Neural crest cell (in vitro differentiated cells): ENCODE measurements at regions not wholly inside any gene's neighbourhood (a gene's known extent, or its start where the extent isn't known, plus 50 kb on each side); places are given as distances from the start of the nearest gene placed in this dataset.
"Not testable (repeated sequence)": the region's sequence is repeated elsewhere in the genome, so short reads cannot be mapped to it uniquely, and the experiment has no call there.

Experiments used
- DNase-seq: peaks from one replicate; pipeline ENCODE4 v3.0.0; 2021; ENCODE audit warnings: low read depth, mixed read lengths, low spot score
- H3K27ac Mint-ChIP-seq: one replicate; pipeline ENCODE4 v1.8.0; 2021; ENCODE audit warnings: mild to moderate bottlenecking, mixed read lengths; ENCODE audit not compliant: unreplicated experiment
- H3K27me3 Mint-ChIP-seq: 2 replicates; pipeline ENCODE4 v1.8.0; 2021; ENCODE audit warnings: low read depth, mild to moderate bottlenecking, mixed read lengths
- H3K36me3 Mint-ChIP-seq: 2 replicates; pipeline ENCODE4 v1.8.0; 2021; ENCODE audit warnings: low read depth, mild to moderate bottlenecking, mixed read lengths
- H3K4me1 Mint-ChIP-seq: 2 replicates; pipeline ENCODE4 v1.8.0; 2021; ENCODE audit warnings: mixed read lengths
- H3K4me3 Mint-ChIP-seq: one replicate; pipeline ENCODE4 v1.8.0; 2021; ENCODE audit warnings: mild to moderate bottlenecking, mixed read lengths
- H3K9me3 Mint-ChIP-seq: 2 replicates; pipeline ENCODE4 v1.8.0; 2021; ENCODE audit warnings: mixed read lengths
- CTCF ChIP-seq: fragments of 200-600 bp; sonication (generic); conservative IDR thresholded peaks from 2 replicates; pipeline ENCODE4 v1.5.0; 2021; ENCODE audit warnings: antibody characterized with exemption, mild to moderate bottlenecking

- H3K9me3 Mint-ChIP-seq: no peaks in the 10 kb centered on the region
- H3K4me1 Mint-ChIP-seq: peaks cover under 1% of the 10 kb centered on the region
- no peaks in the 10 kb centered on the region for H3K36me3 Mint-ChIP-seq
- TF ChIP-seq CTCF: no peak
- DNase-seq: no peak
- H3K4me3 Mint-ChIP-seq: no peak overlapping the region
- no peak overlapping the region for H3K27ac Mint-ChIP-seq
- H3K27me3 Mint-ChIP-seq: no peaks in the 10 kb centered on the region
Observed at GRCh38 chr11:23789938-23790371, 706.9 kb upstream of the LUZP2 start.

- no peak for TF ChIP-seq CTCF
- Mint-ChIP-seq H3K27me3 (no peaks in the 10 kb centered on the region), H3K36me3 (no peaks in the 10 kb centered on the region), H3K9me3 (peaks cover 2% of the 10 kb centered on the region), H3K4me3 (no peak overlapping the region), H3K4me1 (peaks cover 4% of the 10 kb centered on the region), H3K27ac (no peak overlapping the region)
- DNase-seq: no peak
Observed at GRCh38 chr11:23797624-23798419, 699.0 kb upstream of the LUZP2 start.

- not testable (repeated sequence) for H3K27ac Mint-ChIP-seq
Observed at GRCh38 chr11:23834306-23834705, 662.5 kb upstream of the LUZP2 start.

GRCh38 chr11:23836981-23837380, 659.9 kb upstream of the LUZP2 start:
- H3K4me1 Mint-ChIP-seq: no peaks in the 10 kb centered on the region
- TF ChIP-seq CTCF: no peak
- no peak overlapping the region for H3K4me3 Mint-ChIP-seq
- H3K27me3 Mint-ChIP-seq: no peaks in the 10 kb centered on the region
- H3K27ac Mint-ChIP-seq: no peak overlapping the region
- H3K9me3 Mint-ChIP-seq: no peaks in the 10 kb centered on the region
- DNase-seq: no peak
- H3K36me3 Mint-ChIP-seq: no peaks in the 10 kb centered on the region

More at GRCh38 chr11:23834306-23834705, 662.5 kb upstream of the LUZP2 start:
- H3K4me3 Mint-ChIP-seq, H3K4me1 Mint-ChIP-seq, H3K27me3 Mint-ChIP-seq, H3K36me3 Mint-ChIP-seq, H3K9me3 Mint-ChIP-seq, DNase-seq: not testable (repeated sequence)

GRCh38 chr11:23840872-23841271, 656.0 kb upstream of the LUZP2 start:
- no peak overlapping the region for H3K27ac Mint-ChIP-seq
- DNase-seq: no peak
- H3K4me3 Mint-ChIP-seq: no peak overlapping the region
- H3K4me1 Mint-ChIP-seq: no peaks in the 10 kb centered on the region
- H3K9me3 Mint-ChIP-seq: peaks cover 8% of the 10 kb centered on the region
- no peaks in the 10 kb centered on the region for H3K36me3 Mint-ChIP-seq
- TF ChIP-seq CTCF: no peak
- H3K27me3 Mint-ChIP-seq: no peaks in the 10 kb centered on the region

- DNase-seq: no peak
- Mint-ChIP-seq H3K36me3 (peaks cover 3% of the 10 kb centered on the region), H3K4me3 (no peak overlapping the region), H3K9me3 (peaks cover 12% of the 10 kb centered on the region), H3K27me3 (no peaks in the 10 kb centered on the region), H3K27ac (no peak overlapping the region), H3K4me1 (peaks cover 6% of the 10 kb centered on the region)
- no peak for TF ChIP-seq CTCF
Observed at GRCh38 chr11:23846902-23847422, 649.9 kb upstream of the LUZP2 start.
